NT2/D1 (cell line): ENCODE measurements at regions not wholly inside any gene's neighbourhood (a gene's known extent, or its start where the extent isn't known, plus 50 kb on each side); places are given as distances from the start of the nearest gene placed in this dataset.

Source experiments
- DNase-seq: peaks from one replicate; pipeline ENCODE4 v3.0.0-alpha.2; 2011; ENCODE audit warnings: low read depth, low spot score
- H3K27me3 ChIP-seq: 2 replicates; pipeline ENCODE4 v1.6.0; 2011; ENCODE audit warnings: mild to moderate bottlenecking; ENCODE audit not compliant: insufficient read length, insufficient read depth
- H3K36me3 ChIP-seq: 2 replicates; pipeline ENCODE4 v1.6.1; 2011; ENCODE audit warnings: mild to moderate bottlenecking, low read length, mixed read lengths; ENCODE audit not compliant: insufficient read depth, insufficient read length
- H3K4me1 ChIP-seq: 2 replicates; pipeline ENCODE4 v1.5.1; 2011; ENCODE audit not compliant: insufficient read depth, insufficient read length
- H3K4me3 ChIP-seq: 2 replicates; pipeline ENCODE4 v1.5.1; 2011; ENCODE audit warnings: low read depth; ENCODE audit not compliant: insufficient read length
- H3K9ac ChIP-seq: 2 replicates; pipeline ENCODE4 v1.6.0; 2011; ENCODE audit warnings: low read depth; ENCODE audit not compliant: insufficient read length
- H3K9me3 ChIP-seq: 2 replicates; pipeline ENCODE4 v1.5.1; 2011; ENCODE audit warnings: mild to moderate bottlenecking, low read length; ENCODE audit not compliant: insufficient read depth
- SUZ12 ChIP-seq: IDR thresholded peaks from 2 replicates; pipeline ENCODE4 v1.6.1; 2011; ENCODE audit not compliant: insufficient read length, insufficient read depth; ENCODE audit errors: extremely low read depth
- YY1 ChIP-seq: IDR thresholded peaks from 2 replicates; pipeline ENCODE4 v1.6.1; 2011; ENCODE audit not compliant: insufficient read length, insufficient read depth
- ZNF274 ChIP-seq: IDR thresholded peaks from 2 replicates; pipeline ENCODE4 v1.6.1; 2011; ENCODE audit warnings: mild to moderate bottlenecking, low read depth, low read length

- Histone ChIP-seq H3K4me3 (peak overlapping the region; percentile 59), H3K36me3 (peaks cover 27% of the 10 kb centered on the region), H3K4me1 (peaks cover 44% of the 10 kb centered on the region), H3K27me3 (no peaks in the 10 kb centered on the region), H3K9ac (peak overlapping the region; percentile 51), H3K9me3 (no peaks in the 10 kb centered on the region)
- no peak for TF ChIP-seq YY1
- no peak for TF ChIP-seq SUZ12
- no peak for TF ChIP-seq ZNF274
- DNase-seq: no peak
Measured at GRCh38 chr16:85171004-85171758, 58.9 kb upstream of the CIBAR2 start.

DNA sequence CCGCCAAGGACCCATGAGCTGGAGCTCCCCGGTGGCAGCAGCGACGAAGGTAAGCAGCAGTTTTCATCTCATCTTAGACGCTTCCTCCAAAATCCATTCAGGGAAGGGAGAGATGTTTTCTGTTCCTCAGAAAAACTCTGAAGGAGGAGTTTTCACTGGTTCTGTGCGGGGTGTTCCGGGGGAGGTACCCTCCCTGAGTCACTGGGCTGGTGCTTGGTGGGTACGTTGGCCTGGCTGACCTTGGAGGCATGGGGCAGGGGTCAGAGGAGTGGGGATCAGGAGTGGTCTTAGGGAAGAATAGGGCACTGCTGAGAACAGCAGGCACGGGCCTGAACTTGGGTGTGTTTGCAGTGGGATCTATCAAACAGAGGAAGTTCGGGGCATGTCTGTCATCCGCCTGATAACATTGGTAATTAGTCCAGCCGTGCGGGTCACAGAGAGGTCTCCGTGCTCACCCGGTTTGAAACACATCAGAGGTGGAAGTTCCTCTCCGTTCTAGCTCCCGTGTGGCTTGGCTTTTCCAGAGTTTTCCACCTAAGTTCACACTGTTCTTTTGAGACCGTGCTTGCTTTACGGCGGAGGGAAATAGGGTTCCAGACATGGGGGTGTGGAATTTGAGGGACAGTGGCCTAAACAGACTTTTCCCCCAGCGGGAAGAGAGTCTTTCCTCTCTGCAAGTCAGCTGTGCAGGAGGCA is 59.6 kb upstream of the CIBAR2 start:
- TF ChIP-seq YY1: no peak
- no peak for TF ChIP-seq SUZ12
- no peak for TF ChIP-seq ZNF274
- DNase-seq: no peak
- no peaks in the 10 kb centered on the region for H3K9me3 ChIP-seq
- peak overlapping the region; percentile 79 for H3K9ac ChIP-seq
- peaks cover 44% of the 10 kb centered on the region for H3K4me1 ChIP-seq
- peaks cover 34% of the 10 kb centered on the region for H3K36me3 ChIP-seq
- H3K27me3 ChIP-seq: no peaks in the 10 kb centered on the region
- H3K4me3 ChIP-seq: peak overlapping the region; percentile 39

- no peak for TF ChIP-seq YY1
- TF ChIP-seq ZNF274: no peak
- no peak for TF ChIP-seq SUZ12
- peaks cover 41% of the 10 kb centered on the region for H3K36me3 ChIP-seq
- no peak for DNase-seq
- H3K9ac ChIP-seq: peak overlapping the region; percentile 79
- H3K4me1 ChIP-seq: peaks cover 45% of the 10 kb centered on the region
- H3K9me3 ChIP-seq: no peaks in the 10 kb centered on the region
- H3K27me3 ChIP-seq: no peaks in the 10 kb centered on the region
- peak overlapping the region; percentile 39 for H3K4me3 ChIP-seq
Measured at GRCh38 chr16:85172455-85173145, 60.3 kb upstream of the CIBAR2 start.

DNA sequence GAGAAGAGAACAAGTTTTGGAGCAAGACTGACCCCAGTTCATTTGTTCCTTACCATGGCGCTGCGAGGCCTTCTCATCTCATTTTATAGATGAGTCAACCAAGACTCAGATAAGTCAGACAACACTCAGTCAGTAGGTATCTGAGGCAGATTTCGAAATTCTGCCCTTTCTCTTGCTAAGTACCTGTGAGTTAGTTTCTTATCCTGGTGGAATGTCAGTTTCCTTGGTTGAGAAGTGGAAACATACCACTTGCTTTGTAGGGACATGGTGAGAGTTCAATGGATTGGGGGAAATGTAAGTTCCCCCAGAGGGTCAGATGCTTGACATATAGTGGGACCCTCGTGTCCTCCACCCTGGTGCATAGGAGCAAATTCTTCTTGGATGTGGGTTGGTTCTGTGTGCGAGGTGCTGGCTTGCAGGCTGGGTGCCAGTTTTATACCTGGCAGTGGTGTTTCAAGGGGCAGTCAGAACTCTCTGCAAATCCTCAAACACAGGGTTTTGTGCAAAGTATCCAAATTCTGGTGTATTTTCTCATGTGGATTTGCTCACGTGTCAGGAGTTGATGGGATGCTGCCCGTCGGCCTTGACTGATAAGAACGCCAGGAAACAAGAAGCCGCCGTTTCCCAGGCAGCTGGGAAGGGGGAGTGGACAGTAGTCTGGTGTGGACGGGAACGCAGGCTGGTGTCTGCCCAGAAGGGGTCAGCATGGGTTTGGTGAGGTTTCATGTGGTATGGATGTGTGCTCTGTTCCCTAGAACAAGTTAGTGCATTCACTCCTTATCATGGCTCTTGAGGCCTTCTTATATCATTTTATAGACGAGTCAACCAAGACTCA is 61.1 kb upstream of the CIBAR2 start:
- DNase-seq: no peak
- peak overlapping the region; percentile 53 for H3K9ac ChIP-seq
- peaks cover 47% of the 10 kb centered on the region for H3K36me3 ChIP-seq
- H3K27me3 ChIP-seq: no peaks in the 10 kb centered on the region
- H3K9me3 ChIP-seq: no peaks in the 10 kb centered on the region
- H3K4me1 ChIP-seq: peaks cover 45% of the 10 kb centered on the region
- no peak for TF ChIP-seq ZNF274
- no peak for TF ChIP-seq SUZ12
- no peak overlapping the region for H3K4me3 ChIP-seq

- TF ChIP-seq YY1 (no peak), ZNF274 (no peak), SUZ12 (no peak)
- Histone ChIP-seq H3K4me1 (peaks cover 45% of the 10 kb centered on the region), H3K4me3 (no peak overlapping the region), H3K27me3 (no peaks in the 10 kb centered on the region), H3K36me3 (peaks cover 53% of the 10 kb centered on the region), H3K9me3 (no peaks in the 10 kb centered on the region), H3K9ac (peak overlapping the region; percentile 53)
- no peak for DNase-seq
Measured at GRCh38 chr16:85173981-85174751, 61.9 kb upstream of the CIBAR2 start.

DNA sequence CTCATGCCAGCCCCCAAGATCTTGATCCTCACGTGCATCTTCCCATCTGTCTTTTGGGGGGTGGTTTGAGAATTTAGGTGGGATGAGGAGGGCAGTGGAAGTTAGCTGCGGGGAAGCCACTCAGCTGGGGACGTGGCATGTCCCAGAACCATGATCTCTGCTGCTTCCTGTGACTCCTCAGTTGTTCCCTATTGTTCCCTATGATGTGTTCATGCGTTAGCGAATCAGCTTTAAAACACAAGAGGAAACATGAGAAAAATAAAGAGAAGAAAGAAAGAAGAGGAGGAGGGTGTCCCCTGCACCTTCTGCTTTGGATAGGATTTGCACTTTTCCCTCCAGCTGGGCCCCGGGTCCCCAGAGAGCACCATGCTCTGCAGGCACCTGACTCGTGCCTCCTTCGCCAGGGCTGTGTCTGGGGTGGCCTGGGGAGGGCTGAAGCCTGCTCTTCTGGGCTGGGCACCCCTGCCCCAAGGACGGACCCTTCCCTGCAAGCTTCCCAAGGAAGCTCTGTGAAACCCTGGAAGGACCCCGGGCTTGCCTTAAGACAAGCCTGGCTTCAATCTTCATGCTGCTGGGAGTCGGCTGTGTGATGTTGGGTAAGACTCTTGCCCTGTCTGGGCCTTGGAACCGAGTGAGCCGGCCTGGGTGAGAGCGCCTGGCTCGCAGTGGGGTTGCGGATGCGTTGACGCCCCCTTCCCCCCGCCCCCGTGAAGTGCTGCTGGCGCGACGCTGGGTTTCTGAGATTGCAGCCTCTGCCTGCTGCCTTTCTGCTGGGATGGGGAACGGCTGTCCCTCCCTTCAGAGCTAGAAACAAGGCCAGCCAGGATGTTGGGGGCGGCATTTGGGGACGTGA is 62.8 kb upstream of the CIBAR2 start:
- peaks cover 45% of the 10 kb centered on the region for H3K4me1 ChIP-seq
- H3K9ac ChIP-seq: no peak overlapping the region
- no peak overlapping the region for H3K4me3 ChIP-seq
- peaks cover 59% of the 10 kb centered on the region for H3K36me3 ChIP-seq
- DNase-seq: no peak
- no peaks in the 10 kb centered on the region for H3K27me3 ChIP-seq
- H3K9me3 ChIP-seq: no peaks in the 10 kb centered on the region
- TF ChIP-seq YY1 (no peak), SUZ12 (no peak), ZNF274 (no peak)
